Activated naive CD4-positive, alpha-beta T cell treated with anti-CD3 and anti-CD28 coated beads, Interleukin-2, amount 50 U/mL, for 24 hours (primary cell): ENCODE measurements at regions not wholly inside any gene's neighbourhood (a gene's known extent, or its start where the extent isn't known, plus 50 kb on each side); places are given as distances from the start of the nearest gene placed in this dataset.

Experiments
- H3K27ac Mint-ChIP-seq: one replicate; pipeline ENCODE4 v1.8.0; 2021; ENCODE audit warnings: mild to moderate bottlenecking, mixed read lengths
- H3K27me3 Mint-ChIP-seq: one replicate; pipeline ENCODE4 v1.8.0; 2021; ENCODE audit warnings: mixed read lengths
- H3K36me3 Mint-ChIP-seq: one replicate; pipeline ENCODE4 v1.8.0; 2021; ENCODE audit warnings: mixed read lengths
- H3K4me1 Mint-ChIP-seq: one replicate; pipeline ENCODE4 v1.8.0; 2021; ENCODE audit warnings: mixed read lengths
- H3K4me3 Mint-ChIP-seq: one replicate; pipeline ENCODE4 v1.8.0; 2021; ENCODE audit warnings: mild to moderate bottlenecking, mixed read lengths
- H3K9me3 Mint-ChIP-seq: one replicate; pipeline ENCODE4 v1.8.0; 2021; ENCODE audit warnings: mixed read lengths

DNA sequence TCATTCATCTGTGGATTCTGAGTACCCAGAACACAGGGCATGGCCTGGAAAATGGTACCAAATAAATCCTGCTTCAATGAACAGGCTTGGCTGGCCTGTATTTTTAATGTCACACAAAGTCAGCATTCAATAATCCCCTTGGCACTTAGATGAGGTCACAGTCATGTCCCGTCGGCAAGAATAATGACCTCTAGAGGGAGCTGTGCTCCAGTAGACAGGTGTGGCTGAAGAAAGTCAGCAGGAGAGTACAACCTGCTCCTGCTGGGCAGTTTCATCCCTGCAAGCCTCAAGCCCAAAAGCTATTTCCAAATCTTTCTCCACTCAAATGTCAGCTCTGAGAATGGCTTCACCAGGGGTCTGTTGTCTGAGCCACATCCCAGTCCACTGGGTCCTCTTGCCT is 404.0 kb upstream of the F9 start:
- Mint-ChIP-seq H3K4me1 (no peaks in the 10 kb centered on the region), H3K4me3 (no peak overlapping the region), H3K36me3 (no peaks in the 10 kb centered on the region), H3K9me3 (no peaks in the 10 kb centered on the region), H3K27me3 (no peaks in the 10 kb centered on the region), H3K27ac (no peak overlapping the region)

DNA sequence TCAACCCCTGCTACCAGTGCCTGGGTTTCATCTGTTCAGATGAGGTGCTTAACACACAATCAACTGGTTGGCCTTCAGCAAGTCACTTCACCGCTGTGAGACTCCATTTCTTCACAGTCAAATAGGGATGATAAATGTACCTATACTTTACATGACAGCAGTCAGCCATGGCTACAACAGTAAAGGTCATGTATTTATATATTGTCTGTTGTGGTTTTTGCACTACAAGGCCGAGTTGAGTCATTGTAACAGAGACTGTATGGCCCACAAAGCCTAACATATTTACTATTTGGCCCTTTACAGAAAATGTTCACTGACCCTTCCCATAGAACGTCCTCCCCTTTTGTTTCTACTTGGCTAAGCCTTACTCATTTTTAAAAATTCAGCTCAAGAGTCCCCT is 404.6 kb upstream of the F9 start:
- no peak overlapping the region for H3K27ac Mint-ChIP-seq
- no peak overlapping the region for H3K4me3 Mint-ChIP-seq
- no peaks in the 10 kb centered on the region for H3K4me1 Mint-ChIP-seq
- H3K9me3 Mint-ChIP-seq, result no peaks in the 10 kb centered on the region
- no peaks in the 10 kb centered on the region for H3K36me3 Mint-ChIP-seq
- H3K27me3 Mint-ChIP-seq, result no peaks in the 10 kb centered on the region

DNA sequence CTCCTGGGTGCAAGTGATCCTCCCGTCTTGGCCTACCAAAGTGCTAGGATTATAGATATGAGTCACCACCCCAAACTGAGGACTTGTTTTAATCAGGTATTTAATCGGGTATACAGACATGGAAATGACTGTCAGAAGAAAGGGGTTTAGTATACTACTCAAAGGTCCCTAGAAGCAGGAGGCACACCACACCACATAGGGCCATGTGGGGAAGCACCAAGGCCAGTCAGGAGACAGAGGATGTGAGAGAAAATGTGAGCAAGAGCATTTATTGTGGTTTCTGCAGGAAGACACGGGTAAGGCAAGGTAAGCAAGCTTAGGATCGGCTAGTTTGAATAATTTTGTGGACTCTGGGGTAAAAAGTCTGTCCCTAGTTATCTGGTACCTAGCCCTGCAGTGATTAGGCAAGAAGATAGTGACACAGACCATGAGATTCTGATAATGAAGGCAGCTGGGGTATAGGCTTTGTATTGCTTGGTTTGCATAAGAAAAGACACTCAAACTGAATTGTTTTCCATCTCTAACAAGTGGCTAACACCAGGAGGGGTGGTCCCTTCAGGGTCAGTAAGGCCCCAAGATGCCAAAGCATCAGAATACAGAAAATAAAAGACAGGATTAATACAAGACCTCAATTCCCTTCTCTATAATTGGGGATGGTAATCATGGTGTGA is 408.8 kb upstream of the F9 start:
- peaks cover 4% of the 10 kb centered on the region for H3K27me3 Mint-ChIP-seq

DNA sequence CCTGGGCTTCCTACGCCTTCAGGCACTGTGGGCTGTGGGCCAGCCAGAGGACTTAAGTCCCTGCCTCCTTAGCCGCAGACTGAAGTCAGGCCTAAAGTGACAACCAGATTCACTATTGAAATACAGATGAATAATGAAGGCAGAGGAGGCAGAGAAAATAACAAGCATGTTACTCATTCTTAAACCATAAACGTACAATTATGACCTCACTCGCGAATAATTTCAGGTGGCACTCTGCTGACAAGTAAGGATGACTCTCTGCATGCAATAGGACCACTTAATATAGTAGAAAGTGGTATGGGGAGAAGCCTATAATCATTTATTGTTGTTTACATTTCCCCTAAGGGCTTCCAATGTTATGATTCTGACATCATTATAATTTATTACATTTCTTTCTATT is 409.2 kb upstream of the FGF13 start:
- peaks cover 4% of the 10 kb centered on the region for H3K27me3 Mint-ChIP-seq
- no peaks in the 10 kb centered on the region for H3K4me1 Mint-ChIP-seq
- H3K9me3 Mint-ChIP-seq, result no peaks in the 10 kb centered on the region
- H3K36me3 Mint-ChIP-seq, result no peaks in the 10 kb centered on the region
- no peak overlapping the region for H3K27ac Mint-ChIP-seq
- no peak overlapping the region for H3K4me3 Mint-ChIP-seq

More for the DNA sequence above, 408.8 kb upstream of the F9 start:
- Mint-ChIP-seq H3K4me1 (no peaks in the 10 kb centered on the region), H3K4me3 (no peak overlapping the region), H3K36me3 (no peaks in the 10 kb centered on the region), H3K27ac (no peak overlapping the region), H3K9me3 (no peaks in the 10 kb centered on the region)

DNA sequence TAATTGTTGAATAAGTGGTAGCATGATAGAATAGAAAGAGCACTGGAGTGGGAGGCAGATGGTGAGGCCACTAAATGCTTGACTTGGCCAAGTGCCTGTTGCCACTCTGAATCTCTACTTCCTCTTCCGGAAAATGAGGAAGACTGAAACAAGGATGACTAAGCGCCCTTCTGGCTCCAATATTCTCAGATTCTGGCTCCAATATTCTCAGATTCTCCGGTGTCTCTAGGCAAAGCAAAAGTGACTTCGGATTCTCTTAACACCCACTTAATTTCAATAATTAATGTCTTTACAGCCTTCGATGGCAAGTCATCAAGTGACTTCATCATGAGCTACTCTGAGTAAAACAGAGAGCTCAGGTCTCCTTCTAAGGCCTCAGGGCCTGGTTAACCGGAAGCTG is 402.2 kb upstream of the FGF13 start:
- H3K36me3 Mint-ChIP-seq, result no peaks in the 10 kb centered on the region
- H3K4me3 Mint-ChIP-seq, result no peak overlapping the region
- H3K27ac Mint-ChIP-seq, result no peak overlapping the region
- no peaks in the 10 kb centered on the region for H3K4me1 Mint-ChIP-seq
- H3K27me3 Mint-ChIP-seq, result peaks cover 5% of the 10 kb centered on the region
- H3K9me3 Mint-ChIP-seq, result no peaks in the 10 kb centered on the region

DNA sequence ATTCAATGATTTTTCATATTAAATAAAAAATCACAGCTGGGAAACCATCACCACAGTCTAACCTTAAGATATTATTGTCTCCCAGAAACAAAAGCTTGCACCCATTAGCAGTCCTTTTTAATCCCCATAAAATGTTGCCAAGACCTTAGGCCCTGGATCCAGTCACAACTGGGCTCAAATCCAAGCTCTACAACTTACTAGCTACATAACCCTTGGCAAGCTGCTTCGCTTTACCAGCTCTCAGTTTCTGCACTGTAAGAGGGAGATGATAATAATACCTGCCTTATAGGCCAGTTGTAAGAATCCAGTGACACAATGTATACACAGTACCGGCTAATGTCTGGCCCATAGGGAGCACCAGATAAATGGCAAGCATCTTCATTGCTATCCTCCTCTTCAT is 400.9 kb upstream of the FGF13 start:
- no peaks in the 10 kb centered on the region for H3K9me3 Mint-ChIP-seq
- H3K36me3 Mint-ChIP-seq, result no peaks in the 10 kb centered on the region
- no peak overlapping the region for H3K4me3 Mint-ChIP-seq
- peaks cover 1% of the 10 kb centered on the region for H3K27me3 Mint-ChIP-seq
- no peaks in the 10 kb centered on the region for H3K4me1 Mint-ChIP-seq
- no peak overlapping the region for H3K27ac Mint-ChIP-seq

DNA sequence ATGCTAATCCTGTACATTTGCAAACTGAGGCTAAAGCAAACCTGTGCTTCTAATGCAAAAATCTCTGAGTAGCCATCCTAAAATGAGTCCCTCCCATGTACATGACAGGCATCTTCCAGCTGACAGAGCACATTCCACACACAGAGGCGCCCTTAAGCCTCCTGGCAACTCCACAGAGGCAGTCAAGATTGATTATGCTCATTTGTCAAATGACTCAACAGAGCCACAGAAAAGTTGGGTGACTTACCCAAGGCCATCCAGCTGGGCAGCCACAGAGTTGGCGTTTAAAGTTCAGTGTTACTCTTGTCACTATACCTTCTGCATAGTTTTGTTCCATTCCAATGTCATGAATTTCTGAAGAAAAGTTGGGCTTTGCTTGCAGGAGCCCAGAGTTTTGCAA is 394.6 kb upstream of the FGF13 start:
- Mint-ChIP-seq H3K4me3 (no peak overlapping the region), H3K4me1 (no peaks in the 10 kb centered on the region), H3K9me3 (no peaks in the 10 kb centered on the region), H3K36me3 (no peaks in the 10 kb centered on the region), H3K27me3 (peaks cover under 1% of the 10 kb centered on the region), H3K27ac (no peak overlapping the region)

DNA sequence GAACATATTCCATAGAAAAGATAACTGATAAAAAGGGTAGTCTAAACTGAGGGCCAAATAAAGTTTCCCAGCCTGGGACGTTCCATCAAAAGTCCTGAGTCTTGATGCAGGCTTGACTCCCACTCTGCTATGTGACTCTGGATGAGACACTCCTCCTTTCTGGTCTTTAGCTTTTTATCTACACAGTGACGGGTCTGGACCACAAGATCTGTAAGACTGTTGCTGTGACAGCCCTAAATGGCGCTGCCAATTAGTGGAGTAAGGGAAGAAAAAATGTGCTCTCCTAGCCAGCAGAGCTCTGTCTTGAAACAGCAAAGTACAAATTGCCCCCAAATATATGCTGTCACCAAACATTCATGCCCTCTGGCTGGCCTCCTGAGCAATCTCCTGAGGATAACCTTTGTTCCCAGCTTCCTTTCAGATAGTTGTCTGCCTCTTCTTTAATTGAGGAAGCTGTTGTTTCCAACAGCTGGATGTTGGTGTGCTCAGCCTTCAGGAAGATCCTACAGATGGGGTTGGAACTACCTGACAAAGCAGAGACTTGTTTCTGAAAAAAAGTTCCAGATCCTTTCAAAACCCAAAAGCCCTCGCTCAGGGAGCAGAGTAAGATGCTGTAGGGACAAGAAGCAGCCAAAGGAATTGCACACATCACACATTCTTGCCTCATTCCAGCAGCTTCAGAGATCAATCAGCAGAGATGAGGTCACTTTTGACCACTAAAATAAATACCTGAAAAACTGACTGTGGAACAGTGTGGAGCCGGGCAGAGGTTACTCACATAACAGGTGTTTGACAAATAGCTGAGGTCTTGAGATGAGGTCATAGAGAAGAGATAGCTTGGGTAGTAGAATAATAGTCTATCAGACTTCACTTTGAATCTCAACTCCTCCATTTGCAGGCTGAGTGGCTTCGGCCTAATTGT is 383.4 kb upstream of the FGF13 start:
- H3K9me3 Mint-ChIP-seq, result no peaks in the 10 kb centered on the region
- no peak overlapping the region for H3K4me3 Mint-ChIP-seq
- no peaks in the 10 kb centered on the region for H3K4me1 Mint-ChIP-seq
- no peak overlapping the region for H3K27ac Mint-ChIP-seq
- H3K36me3 Mint-ChIP-seq, result no peaks in the 10 kb centered on the region
- no peaks in the 10 kb centered on the region for H3K27me3 Mint-ChIP-seq

DNA sequence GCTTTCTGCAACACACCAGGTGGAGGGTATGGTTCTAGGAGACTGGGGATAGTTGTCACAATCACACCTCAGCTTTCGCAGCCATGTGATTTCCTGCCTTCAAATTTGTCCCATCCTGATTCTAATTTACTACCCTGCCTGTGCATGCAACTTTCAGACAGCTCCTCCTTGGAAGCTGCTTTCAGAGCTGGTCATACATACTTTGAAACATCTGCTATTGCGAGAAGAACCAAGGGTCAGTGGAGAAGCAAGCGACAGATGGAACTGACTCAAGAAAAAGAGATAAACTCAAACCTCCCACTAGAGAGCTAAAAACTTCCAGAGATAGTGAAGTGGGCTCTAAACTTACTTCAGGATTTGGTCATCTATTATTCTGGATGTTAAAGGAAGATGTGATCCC is 381.7 kb upstream of the FGF13 start:
- Mint-ChIP-seq H3K4me1 (no peaks in the 10 kb centered on the region), H3K4me3 (no peak overlapping the region), H3K9me3 (no peaks in the 10 kb centered on the region), H3K36me3 (no peaks in the 10 kb centered on the region), H3K27me3 (no peaks in the 10 kb centered on the region), H3K27ac (no peak overlapping the region)

DNA sequence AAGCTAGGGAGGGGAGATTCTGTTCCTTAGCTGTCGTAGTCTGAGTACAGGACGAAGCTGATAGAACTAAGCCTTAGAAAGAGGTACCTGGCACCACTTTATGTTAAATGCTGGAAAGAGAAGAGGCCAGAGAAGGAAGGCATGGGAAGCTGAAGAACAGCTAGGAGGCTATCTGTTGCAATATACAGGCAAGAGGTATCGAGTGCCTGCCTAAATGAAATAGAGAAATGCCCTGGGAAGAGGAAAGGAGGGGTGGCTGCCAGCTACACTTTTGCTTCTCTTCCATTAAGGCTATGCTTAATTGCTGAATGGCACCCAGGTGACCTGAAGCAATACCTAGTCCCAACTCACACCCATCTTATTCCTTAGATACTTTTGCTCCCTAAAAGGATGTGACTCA is 380.4 kb upstream of the FGF13 start:
- H3K4me1 Mint-ChIP-seq, result no peaks in the 10 kb centered on the region
- no peaks in the 10 kb centered on the region for H3K36me3 Mint-ChIP-seq
- H3K4me3 Mint-ChIP-seq, result no peak overlapping the region
- no peaks in the 10 kb centered on the region for H3K9me3 Mint-ChIP-seq
- no peaks in the 10 kb centered on the region for H3K27me3 Mint-ChIP-seq
- no peak overlapping the region for H3K27ac Mint-ChIP-seq

DNA sequence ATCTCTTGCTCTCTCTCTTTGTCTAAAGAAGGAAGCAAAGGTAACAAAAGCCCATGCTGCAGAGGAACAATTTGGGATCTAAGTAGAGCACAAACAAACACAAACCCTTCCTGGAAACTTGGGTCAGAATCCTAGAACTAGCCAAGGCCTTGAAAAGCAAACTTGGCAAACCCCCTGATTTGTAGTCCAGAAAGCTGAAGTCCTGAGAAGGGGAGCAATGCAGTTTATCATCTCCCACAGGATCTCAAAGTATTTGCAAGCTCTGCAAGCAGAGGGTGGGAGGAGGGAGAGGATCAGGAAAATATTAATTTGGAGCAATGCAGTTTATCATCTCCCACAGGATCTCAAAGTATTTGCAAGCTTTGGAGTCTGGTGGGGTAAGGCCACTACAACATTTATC is 379.5 kb upstream of the FGF13 start:
- H3K4me3 Mint-ChIP-seq, result no peak overlapping the region
- H3K4me1 Mint-ChIP-seq, result no peaks in the 10 kb centered on the region
- H3K9me3 Mint-ChIP-seq, result no peaks in the 10 kb centered on the region
- no peak overlapping the region for H3K27ac Mint-ChIP-seq
- no peaks in the 10 kb centered on the region for H3K36me3 Mint-ChIP-seq
- H3K27me3 Mint-ChIP-seq, result no peaks in the 10 kb centered on the region

DNA sequence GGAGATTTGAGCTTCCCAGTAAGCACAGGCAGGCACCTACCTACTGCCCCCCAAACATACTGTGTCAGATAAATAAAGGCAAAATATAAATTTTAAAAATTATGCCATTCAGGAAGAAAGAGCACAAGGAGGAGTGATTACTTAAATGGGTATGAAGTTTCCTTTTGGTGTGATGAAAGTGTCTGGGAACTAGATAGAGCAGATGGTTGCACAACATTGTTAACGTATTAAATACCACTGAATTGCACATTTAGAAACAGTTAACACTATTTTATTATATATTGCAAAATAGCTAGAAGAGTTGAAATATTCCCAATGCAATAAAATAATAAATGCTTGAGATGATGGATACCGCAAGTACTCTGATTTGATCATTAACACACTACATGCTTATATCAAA is 374.7 kb upstream of the FGF13 start:
- H3K27me3 Mint-ChIP-seq, result no peaks in the 10 kb centered on the region
- H3K4me1 Mint-ChIP-seq, result no peaks in the 10 kb centered on the region
- no peak overlapping the region for H3K4me3 Mint-ChIP-seq
- H3K36me3 Mint-ChIP-seq, result no peaks in the 10 kb centered on the region
- H3K9me3 Mint-ChIP-seq, result no peaks in the 10 kb centered on the region
- H3K27ac Mint-ChIP-seq, result no peak overlapping the region

DNA sequence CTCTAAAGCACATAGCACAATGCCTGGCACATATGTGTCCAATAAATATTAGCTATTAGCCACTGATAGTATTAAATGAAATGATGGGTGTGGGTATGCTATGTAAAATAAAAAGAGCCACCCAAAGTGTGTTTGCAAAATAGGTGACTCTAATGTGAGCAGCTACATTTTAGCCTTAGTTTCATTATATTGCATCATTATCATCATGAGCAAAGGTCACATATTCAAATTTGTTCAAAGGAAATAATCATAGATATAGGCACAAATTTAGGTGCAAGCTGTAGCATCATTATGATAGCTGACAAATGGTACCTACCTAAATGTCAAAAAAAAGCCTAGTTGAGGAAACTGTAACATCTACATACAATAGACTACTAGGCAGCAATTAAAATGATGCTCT is 373.9 kb upstream of the FGF13 start:
- H3K4me3 Mint-ChIP-seq, result no peak overlapping the region

DNA sequence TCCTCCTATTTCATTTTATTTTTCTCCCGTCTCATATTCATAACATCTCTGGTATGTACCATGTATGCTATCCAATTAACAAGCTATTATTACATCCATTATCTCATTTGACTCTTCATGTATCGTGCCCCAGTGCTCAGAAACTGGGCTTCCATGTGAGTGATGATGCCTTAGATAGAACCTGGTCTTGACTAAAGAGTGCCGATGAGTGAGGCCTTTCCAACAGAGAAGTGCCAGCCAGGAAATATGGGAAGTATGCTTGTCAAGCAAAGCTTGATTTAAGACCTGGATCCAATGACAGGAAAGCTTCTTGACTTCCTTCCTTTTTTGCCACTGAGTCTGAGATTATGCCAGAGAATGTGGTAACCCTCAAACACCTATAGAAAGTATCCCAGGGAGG is 371.7 kb upstream of the FGF13 start:
- Mint-ChIP-seq H3K36me3 (no peaks in the 10 kb centered on the region), H3K9me3 (no peaks in the 10 kb centered on the region), H3K27ac (no peak overlapping the region), H3K4me3 (no peak overlapping the region), H3K4me1 (no peaks in the 10 kb centered on the region), H3K27me3 (no peaks in the 10 kb centered on the region)

More for the DNA sequence above, 373.9 kb upstream of the FGF13 start:
- Mint-ChIP-seq H3K27me3 (no peaks in the 10 kb centered on the region), H3K4me1 (no peaks in the 10 kb centered on the region), H3K27ac (no peak overlapping the region), H3K9me3 (no peaks in the 10 kb centered on the region), H3K36me3 (no peaks in the 10 kb centered on the region)

DNA sequence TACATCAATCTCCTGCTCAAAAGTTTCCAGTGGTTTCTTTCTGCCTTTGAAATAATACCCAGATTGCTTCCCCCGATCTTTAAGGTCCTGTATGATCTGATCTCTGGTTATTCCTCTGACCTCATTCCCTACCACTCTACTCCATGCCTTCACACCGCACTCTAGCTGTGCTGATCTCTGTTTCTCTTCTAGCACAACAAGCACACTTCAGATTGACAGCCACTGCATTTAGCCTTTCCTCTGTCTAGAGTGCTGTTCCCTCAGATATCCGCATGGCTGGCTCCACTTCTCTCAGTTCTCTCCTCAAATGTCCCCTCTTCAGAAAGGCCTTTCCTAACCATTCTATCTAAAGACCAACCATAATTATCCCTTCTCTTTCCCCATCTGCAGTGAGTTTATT is 370.4 kb upstream of the FGF13 start:
- no peaks in the 10 kb centered on the region for H3K4me1 Mint-ChIP-seq
- H3K9me3 Mint-ChIP-seq, result no peaks in the 10 kb centered on the region
- H3K27ac Mint-ChIP-seq, result no peak overlapping the region
- H3K27me3 Mint-ChIP-seq, result no peaks in the 10 kb centered on the region
- H3K4me3 Mint-ChIP-seq, result no peak overlapping the region
- no peaks in the 10 kb centered on the region for H3K36me3 Mint-ChIP-seq

DNA sequence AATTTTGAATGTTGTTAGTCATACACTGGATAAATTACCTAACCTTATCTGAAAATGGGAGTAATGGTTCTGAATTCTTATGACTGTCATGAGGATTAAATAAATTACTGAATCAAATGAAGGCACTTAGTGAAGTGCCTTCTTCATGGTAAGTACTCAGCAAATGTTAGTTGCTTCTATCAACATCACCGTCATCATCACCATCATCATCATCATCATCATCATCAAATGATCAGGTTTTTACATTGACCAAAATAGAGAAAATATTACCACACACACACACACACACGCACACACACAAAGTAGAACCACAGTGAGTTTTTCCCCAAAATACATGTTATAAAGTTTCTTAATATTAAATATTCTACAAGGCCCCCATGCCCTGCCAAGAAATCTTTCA is 368.3 kb upstream of the FGF13 start:
- no peaks in the 10 kb centered on the region for H3K9me3 Mint-ChIP-seq
- no peaks in the 10 kb centered on the region for H3K36me3 Mint-ChIP-seq
- no peak overlapping the region for H3K4me3 Mint-ChIP-seq
- H3K27me3 Mint-ChIP-seq, result no peaks in the 10 kb centered on the region
- H3K27ac Mint-ChIP-seq, result no peak overlapping the region
- no peaks in the 10 kb centered on the region for H3K4me1 Mint-ChIP-seq
